Stimulated activated naive B cell treated with anti-CD40 and anti-IgM and Interleukin-4, amounts not matched to agents 10 μg/mL and 1 μg/mL and 100 μg/mL, for 72 hours (primary cell): ENCODE measurements at regions not wholly inside any gene's neighbourhood (a gene's known extent, or its start where the extent isn't known, plus 50 kb on each side); places are given as distances from the start of the nearest gene placed in this dataset.
A peak's percentile ranks its signal among the peaks of the same experiment; 100 is the strongest.
"Not testable (repeated sequence)": the region's sequence is repeated elsewhere in the genome, so short reads cannot be mapped to it uniquely, and the experiment has no call there.

ENCODE experiments used
- ATAC-seq, 2 donors: fragments of 150-1000 bp; cut with Tn5 transposase; replicated peaks; 2 replicates each; pipeline ENCODE4 v1.10.0; 2021; ENCODE audit warnings: moderate library complexity in 1 of 2
- DNase-seq: peaks from one replicate; pipeline ENCODE4 v3.0.0; 2021
- H3K27ac Mint-ChIP-seq: one replicate; pipeline ENCODE4 v1.8.0; 2022; ENCODE audit warnings: mild to moderate bottlenecking, mixed read lengths
- H3K27me3 Mint-ChIP-seq, 2 donors: one replicate each; pipeline ENCODE4 v1.8.0; 2022; ENCODE audit warnings: mixed read lengths in 2 of 2
- H3K36me3 Mint-ChIP-seq, 2 donors: one replicate each; pipeline ENCODE4 v1.8.0; 2022; ENCODE audit warnings: mixed read lengths in 2 of 2, mild to moderate bottlenecking in 1 of 2
- H3K4me1 Mint-ChIP-seq, 2 donors: one replicate each; pipeline ENCODE4 v1.8.0; 2022; ENCODE audit warnings: mixed read lengths in 2 of 2, mild to moderate bottlenecking in 1 of 2
- H3K4me3 Mint-ChIP-seq, 2 donors: one replicate each; pipeline ENCODE4 v1.8.0; 2022; ENCODE audit warnings: mild to moderate bottlenecking in 2 of 2, mixed read lengths in 2 of 2, moderate library complexity in 1 of 2
- H3K9me3 Mint-ChIP-seq, 2 donors: one replicate each; pipeline ENCODE4 v1.8.0; 2022; ENCODE audit warnings: mixed read lengths in 2 of 2, mild to moderate bottlenecking in 1 of 2

DNA sequence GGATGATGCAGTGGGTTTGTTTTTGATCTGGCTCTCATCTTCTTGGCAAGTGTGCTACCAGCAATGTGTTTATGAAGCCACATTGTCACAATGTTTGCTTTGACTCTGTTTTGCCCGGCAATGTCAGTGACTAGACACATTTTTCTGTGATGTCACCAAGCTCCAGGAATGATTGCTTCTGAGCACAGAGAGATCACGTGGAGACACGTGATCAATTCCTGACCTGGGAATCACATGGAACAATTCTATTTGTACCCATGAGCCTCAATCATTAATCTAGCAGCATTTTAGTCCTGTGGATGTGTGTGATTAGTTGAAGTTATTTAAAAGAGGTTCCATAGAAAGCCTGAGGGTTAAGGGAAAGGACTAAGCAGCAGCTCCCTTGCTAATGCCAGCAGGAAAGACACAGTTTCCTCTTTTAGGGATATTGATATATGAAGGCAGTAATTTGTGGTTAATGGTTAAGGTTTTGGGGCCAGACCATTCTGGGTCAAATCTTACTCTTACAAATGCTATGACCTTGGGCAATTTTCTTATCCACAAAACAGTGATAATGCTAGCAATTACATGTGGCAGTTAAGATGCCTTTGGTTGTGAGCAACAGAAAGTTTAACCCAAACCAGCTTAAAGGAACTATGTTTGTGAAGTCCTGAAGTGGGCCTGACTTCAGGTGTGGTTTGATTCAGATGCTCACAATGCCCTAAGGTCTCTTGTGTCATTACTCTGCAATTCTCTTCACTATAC, 59.0 kb downstream of the FASLG start:
- no peak overlapping the region for H3K27ac Mint-ChIP-seq
- DNase-seq, result no peak
- H3K4me3 Mint-ChIP-seq, result no peak overlapping the region
- ATAC-seq, result no peak
- no peaks in the 10 kb centered on the region for H3K27me3 Mint-ChIP-seq
- H3K36me3 Mint-ChIP-seq, result no peaks in the 10 kb centered on the region
- H3K4me1 Mint-ChIP-seq, result peaks cover 7% of the 10 kb centered on the region in 2 donors
- no peaks in the 10 kb centered on the region for H3K9me3 Mint-ChIP-seq

DNA sequence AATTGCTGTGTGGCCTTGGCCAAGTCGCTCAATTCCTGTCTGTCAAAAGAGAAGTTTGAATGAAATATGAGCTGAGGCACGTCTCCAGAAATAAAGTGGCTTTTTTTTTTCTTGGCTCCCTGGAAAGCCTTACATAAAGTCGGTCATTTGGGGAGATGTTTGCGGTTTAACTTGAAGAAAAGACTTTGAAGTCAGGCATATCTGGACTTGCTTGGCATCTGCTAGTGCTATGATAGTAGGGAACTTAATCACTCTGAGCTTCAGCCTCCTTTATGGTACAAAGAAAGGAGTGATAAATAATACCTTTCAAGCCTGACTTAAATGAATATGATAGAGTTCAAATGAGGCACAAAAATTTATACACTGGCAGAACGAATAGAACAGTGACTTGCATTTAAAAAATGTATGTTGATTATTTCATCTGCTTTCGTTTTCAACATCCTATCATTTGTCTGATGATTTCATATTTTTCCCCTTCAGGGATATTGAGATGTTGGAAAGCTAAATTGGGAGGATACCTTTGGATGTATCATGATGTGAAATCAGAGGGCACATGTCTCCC, 60.2 kb downstream of the FASLG start:
- no peak overlapping the region for H3K27ac Mint-ChIP-seq
- DNase-seq, result no peak
- H3K27me3 Mint-ChIP-seq, result no peaks in the 10 kb centered on the region
- ATAC-seq, result no peak
- H3K4me1 Mint-ChIP-seq, result peaks cover 7% of the 10 kb centered on the region in 2 donors
- H3K9me3 Mint-ChIP-seq, result no peaks in the 10 kb centered on the region
- no peaks in the 10 kb centered on the region for H3K36me3 Mint-ChIP-seq
- no peak overlapping the region for H3K4me3 Mint-ChIP-seq

- ATAC-seq (peak in 1 of 2 donors; percentile 46), DNase-seq (no peak)
These were observed 60.8 kb downstream of the FASLG start for GRCh38 chr1:172719694-172720138.

GRCh38 chr1:172720339-172720738, 61.4 kb downstream of the FASLG start:
- H3K36me3 Mint-ChIP-seq, result no peaks in the 10 kb centered on the region
- ATAC-seq (no peak), DNase-seq (no peak)
- no peak overlapping the region for H3K4me3 Mint-ChIP-seq
- H3K27ac Mint-ChIP-seq, result no peak overlapping the region
- no peaks in the 10 kb centered on the region for H3K27me3 Mint-ChIP-seq
- peaks cover 16 to 17% of the 10 kb centered on the region in 2 donors for H3K4me1 Mint-ChIP-seq
- no peaks in the 10 kb centered on the region for H3K9me3 Mint-ChIP-seq

More at GRCh38 chr1:172719694-172720138, 60.8 kb downstream of the FASLG start:
- peaks cover 10 to 11% of the 10 kb centered on the region in 2 donors for H3K4me1 Mint-ChIP-seq
- H3K27me3 Mint-ChIP-seq, result no peaks in the 10 kb centered on the region
- H3K36me3 Mint-ChIP-seq, result no peaks in the 10 kb centered on the region
- no peak overlapping the region for H3K4me3 Mint-ChIP-seq
- H3K9me3 Mint-ChIP-seq, result no peaks in the 10 kb centered on the region
- no peak overlapping the region for H3K27ac Mint-ChIP-seq

- Mint-ChIP-seq H3K27ac (no peak overlapping the region), H3K9me3 (peaks cover 4% of the 10 kb centered on the region in 2 donors), H3K27me3 (no peaks in the 10 kb centered on the region)
These were observed 64.3 kb downstream of the FASLG start for GRCh38 chr1:172723251-172723650.

DNA sequence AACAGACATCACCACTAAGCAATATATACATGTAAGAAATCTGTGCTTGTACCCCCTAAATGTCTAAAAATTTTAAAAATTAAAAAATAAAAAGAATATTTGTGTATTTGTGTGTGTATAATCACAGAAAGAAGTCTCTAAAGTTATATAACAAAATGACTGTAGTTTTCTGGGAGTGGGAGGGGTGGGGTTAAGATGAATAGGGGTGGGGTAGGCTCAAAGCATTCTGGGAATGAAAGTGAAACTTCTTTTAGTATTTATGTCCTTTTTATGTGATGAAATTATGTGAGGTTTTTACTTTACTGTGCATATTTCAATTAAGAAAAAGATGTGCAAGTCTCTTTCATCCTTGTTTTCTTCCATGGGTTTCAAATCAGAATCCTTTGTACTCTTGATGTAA, 65.3 kb downstream of the FASLG start:
- Mint-ChIP-seq H3K9me3 (peaks cover 4 to 7% of the 10 kb centered on the region in 2 donors), H3K4me1 (peaks cover 16 to 23% of the 10 kb centered on the region in 2 donors), H3K27ac (no peak overlapping the region), H3K4me3 (no peak overlapping the region), H3K36me3 (peaks cover 0 to 12% of the 10 kb centered on the region in 2 donors), H3K27me3 (no peaks in the 10 kb centered on the region)
- DNase-seq, result no peak
- ATAC-seq, result no peak

More at GRCh38 chr1:172723251-172723650, 64.3 kb downstream of the FASLG start:
- peaks cover 0 to 5% of the 10 kb centered on the region in 2 donors for H3K36me3 Mint-ChIP-seq
- ATAC-seq (no peak), DNase-seq (no peak)
- H3K4me1 Mint-ChIP-seq, result peaks cover 16 to 23% of the 10 kb centered on the region in 2 donors
- H3K4me3 Mint-ChIP-seq, result no peak overlapping the region

- Mint-ChIP-seq H3K36me3 (peaks cover 0 to 12% of the 10 kb centered on the region in 2 donors), H3K27me3 (no peaks in the 10 kb centered on the region), H3K9me3 (peaks cover 4 to 9% of the 10 kb centered on the region in 2 donors), H3K4me1 (peaks cover 12 to 17% of the 10 kb centered on the region in 2 donors), H3K4me3 (no peak overlapping the region), H3K27ac (no peak overlapping the region)
- ATAC-seq (peak; percentile 85 to 86), DNase-seq (peak; percentile 18)
These were observed 66.1 kb downstream of the FASLG start for GRCh38 chr1:172724765-172725613.

GRCh38 chr1:172726740-172727139, 67.8 kb downstream of the FASLG start:
- Mint-ChIP-seq H3K27me3 (no peaks in the 10 kb centered on the region), H3K9me3 (peaks cover 4 to 9% of the 10 kb centered on the region in 2 donors), H3K4me3 (no peak overlapping the region), H3K36me3 (peaks cover 0 to 12% of the 10 kb centered on the region in 2 donors), H3K4me1 (peaks cover 12 to 17% of the 10 kb centered on the region in 2 donors), H3K27ac (no peak overlapping the region)
- ATAC-seq (no peak), DNase-seq (no peak)

DNA sequence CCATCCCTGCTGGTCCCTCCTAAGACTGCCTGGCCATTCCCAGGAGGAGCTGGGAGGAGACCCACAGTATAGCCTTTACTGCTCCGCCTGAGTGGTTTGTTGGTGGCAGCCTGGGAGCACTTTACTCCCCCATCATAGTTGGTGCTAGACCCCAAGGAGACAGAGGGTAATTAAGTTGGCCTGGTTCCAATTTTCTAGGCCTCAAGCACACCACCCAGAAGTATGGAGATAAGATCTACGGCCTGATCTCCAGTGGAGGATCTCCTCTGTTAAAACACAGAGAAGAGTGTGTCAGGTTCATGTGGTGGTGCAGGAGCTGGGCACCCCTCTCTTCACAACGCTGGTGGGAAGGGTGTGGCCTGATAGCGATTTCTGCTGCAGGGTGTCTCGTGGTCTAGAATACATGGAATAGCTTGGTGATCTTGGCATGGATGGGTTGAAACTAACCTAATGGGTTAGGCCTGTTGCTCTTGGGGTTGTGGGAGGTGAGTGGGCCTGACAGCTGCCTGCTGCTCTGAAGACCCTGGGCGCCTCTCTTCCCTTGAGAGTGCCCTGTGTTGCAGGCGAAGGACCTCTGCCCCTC, 68.5 kb downstream of the FASLG start:
- H3K9me3 Mint-ChIP-seq, result peaks cover 4 to 9% of the 10 kb centered on the region in 2 donors
- no peak for DNase-seq
- no peaks in the 10 kb centered on the region for H3K27me3 Mint-ChIP-seq
- no peak overlapping the region for H3K27ac Mint-ChIP-seq
- peaks cover 12 to 17% of the 10 kb centered on the region in 2 donors for H3K4me1 Mint-ChIP-seq
- ATAC-seq, result no peak
- no peak overlapping the region for H3K4me3 Mint-ChIP-seq
- peaks cover 0 to 12% of the 10 kb centered on the region in 2 donors for H3K36me3 Mint-ChIP-seq

GRCh38 chr1:172727956-172728603, 69.2 kb downstream of the FASLG start:
- peaks cover 0 to 12% of the 10 kb centered on the region in 2 donors for H3K36me3 Mint-ChIP-seq
- H3K27me3 Mint-ChIP-seq, result no peaks in the 10 kb centered on the region
- peaks cover 4 to 9% of the 10 kb centered on the region in 2 donors for H3K9me3 Mint-ChIP-seq
- no peak overlapping the region for H3K27ac Mint-ChIP-seq
- H3K4me3 Mint-ChIP-seq, result no peak overlapping the region
- peak; percentile 44 to 53 for ATAC-seq
- peaks cover 12 to 17% of the 10 kb centered on the region in 2 donors for H3K4me1 Mint-ChIP-seq
- no peak for DNase-seq

DNA sequence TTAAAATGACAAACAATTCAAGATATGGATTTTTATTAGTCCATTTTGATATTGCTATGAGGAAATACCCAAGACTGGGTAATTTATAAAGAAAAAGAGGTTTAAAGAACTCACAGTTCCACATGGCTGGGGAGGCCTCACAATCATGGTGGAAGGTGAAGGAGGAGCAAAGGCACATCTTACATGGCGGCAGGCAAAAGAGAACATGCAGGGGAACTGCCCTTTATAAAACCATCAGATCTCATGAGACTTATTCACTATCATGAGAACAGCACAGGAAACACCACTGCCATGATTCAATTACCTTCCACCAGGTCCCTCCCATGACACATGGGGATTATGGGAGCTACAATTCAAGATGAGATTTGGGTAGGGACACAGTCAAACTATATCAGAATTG, 69.8 kb downstream of the FASLG start:
- not testable (repeated sequence) for DNase-seq, H3K9me3 Mint-ChIP-seq, H3K27ac Mint-ChIP-seq, H3K4me3 Mint-ChIP-seq, H3K27me3 Mint-ChIP-seq, ATAC-seq
- Mint-ChIP-seq H3K4me1 (peaks cover 13 to 19% of the 10 kb centered on the region in 2 donors), H3K36me3 (peaks cover 0 to 12% of the 10 kb centered on the region in 2 donors)

GRCh38 chr1:172732427-172732826, 73.5 kb downstream of the FASLG start:
- H3K36me3 Mint-ChIP-seq, result peaks cover 0 to 12% of the 10 kb centered on the region in 2 donors
- H3K4me1 Mint-ChIP-seq, result peaks cover 2 to 9% of the 10 kb centered on the region in 2 donors
- no peaks in the 10 kb centered on the region for H3K27me3 Mint-ChIP-seq
- H3K4me3 Mint-ChIP-seq, result no peak overlapping the region
- ATAC-seq, result no peak
- no peak for DNase-seq
- H3K9me3 Mint-ChIP-seq, result peaks cover 4 to 9% of the 10 kb centered on the region in 2 donors
- no peak overlapping the region for H3K27ac Mint-ChIP-seq

DNA sequence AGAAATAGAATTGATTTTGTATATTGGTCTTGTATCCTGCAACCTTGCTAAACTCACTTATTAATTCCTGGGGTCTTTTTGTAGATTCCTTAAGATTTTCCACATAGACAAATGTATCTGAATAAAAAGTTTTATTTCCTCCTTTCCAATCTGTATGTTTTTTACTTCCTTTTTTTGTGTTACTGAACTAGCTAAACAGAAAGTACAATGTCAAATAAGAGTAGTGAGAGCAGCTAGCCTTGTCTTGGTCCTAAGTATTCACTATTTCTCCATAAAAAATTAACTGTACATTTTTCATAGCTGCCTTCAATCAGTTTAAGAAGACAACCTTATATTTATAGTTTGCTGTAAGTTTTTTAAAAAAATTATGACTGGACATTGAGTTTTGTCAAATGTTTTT, 74.9 kb downstream of the FASLG start:
- no peak for DNase-seq
- peaks cover 0 to 1% of the 10 kb centered on the region in 2 donors for H3K36me3 Mint-ChIP-seq
- H3K27ac Mint-ChIP-seq, result no peak overlapping the region
- no peaks in the 10 kb centered on the region for H3K27me3 Mint-ChIP-seq
- ATAC-seq, result peak in 1 of 2 donors; percentile 38
- H3K9me3 Mint-ChIP-seq, result peaks cover 0 to 3% of the 10 kb centered on the region in 2 donors
- H3K4me1 Mint-ChIP-seq, result peaks cover 2 to 9% of the 10 kb centered on the region in 2 donors
- no peak overlapping the region for H3K4me3 Mint-ChIP-seq
